Adrenal gland (tissue), 9 donors: ENCODE measurements at regions not wholly inside any gene's neighbourhood (a gene's known extent, or its start where the extent isn't known, plus 50 kb on each side); places are given as distances from the start of the nearest gene placed in this dataset.

Experiments used
- DNase-seq, 7 donors: peaks; one replicate each; pipeline ENCODE4 v3.0.0-alpha.2; 2019 to 2020
- H3K27ac ChIP-seq, 5 donors: fragments of 200-600 bp; sonication (generic) in 4 of 5; 1 replicate in 3 of 5; 2 replicates in 2 of 5; pipeline versions ENCODE4 v1.5.1 to v1.8.0; 2016 to 2020; ENCODE audit warnings: mild to moderate bottlenecking in 1 of 5
- H3K27me3 ChIP-seq: fragments of 200-600 bp; 2 replicates; pipeline ENCODE4 v1.8.0; 2021
- H3K36me3 ChIP-seq, 2 donors: fragments of 200-600 bp; replicated peaks in 1 of 2; 1 replicate in 1 of 2; 2 replicates in 1 of 2; pipeline versions ENCODE4 v1.5.1 to v1.8.0; 2018 to 2022
- H3K4me1 ChIP-seq, 2 donors: fragments of 200-600 bp; replicated peaks in 1 of 2; 1 replicate in 1 of 2; 2 replicates in 1 of 2; pipeline versions ENCODE4 v1.5.1 to v1.8.0; 2018 to 2021
- H3K4me3 ChIP-seq, 4 donors: fragments of 200-600 bp; sonication (generic) in 3 of 4; one replicate each; pipeline ENCODE4 v1.5.1; 2016 to 2018
- H3K9me3 ChIP-seq, 3 donors: fragments of 200-600 bp; sonication (generic) in 1 of 3; replicated peaks in 1 of 3; 1 replicate in 2 of 3; 2 replicates in 1 of 3; pipeline versions ENCODE4 v1.5.1 to v1.8.0; 2016 to 2021
- POLR2A ChIP-seq, 2 donors: fragments of 450-650 bp; IDR thresholded peaks; one replicate each; pipeline ENCODE4 v1.6.1; 2017; ENCODE audit warnings: antibody characterized with exemption in 2 of 2, mild to moderate bottlenecking in 2 of 2, moderate library complexity in 1 of 2
- WGBS, 4 donors: extraction: QIAGEN DNeasy Blood & Tissue Kit in 2 of 4; methylation state at CpG; one replicate each; pipeline versions ENCODE4 v1.1.5 to v1.1.7; 2013 to 2017; 5-methylcytosine and 5-hydroxymethylcytosine counted together
- intact Hi-C, 2 donors: fragments of 100-400 bp; cut with DNase I; formaldehyde crosslinking; loops; one replicate each; pipeline versions ENCODE4 v1.14.1 to v1.15.0; 2022 to 2023
- TF ChIP-seq, protein P1 (sequence below), 6 experiments: fragments of 450-650 bp in 4 of 6; fragments of 200-600 bp in 2 of 6; sonication (generic) in 1 of 6; IDR thresholded peaks; 1 replicate in 5 of 6; 2 replicates in 1 of 6; pipeline versions ENCODE4 v1.5.1 to v1.8.0; 2016 to 2021; ENCODE audit warnings: antibody characterized with exemption in 6 of 6, mild to moderate bottlenecking in 2 of 6, moderate library complexity in 1 of 6
- donor health status: healthy with polysubstance abuse.
- donor health status: Bipolar disorder and iron deficiency.
- donor health status: DM: yes; HTN: yes; CAD: no.
- donor health status: DM: no; HTN: no; CAD: no.
- donor health status: DM: no; HTN: no; CAD: no.

DNA sequence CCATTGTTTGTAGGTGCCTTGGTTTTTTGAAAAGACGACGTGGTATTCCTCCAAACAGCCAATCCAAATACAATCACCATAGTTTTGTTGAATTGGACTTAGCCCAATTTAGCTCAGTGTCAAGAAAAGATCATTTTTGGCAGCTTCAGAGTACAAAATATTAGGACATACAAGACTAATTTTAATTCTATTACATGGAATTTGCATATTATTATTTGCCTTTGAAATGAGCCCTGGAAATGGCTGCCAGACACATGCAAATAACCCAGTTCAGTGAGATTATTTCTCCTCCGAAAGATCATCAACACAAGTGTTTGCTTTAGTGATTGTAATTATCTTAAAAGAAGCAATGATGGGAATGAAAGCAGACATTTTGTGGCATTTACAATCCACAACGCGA lies 89.3 kb downstream of the PLK2 start:
- Histone ChIP-seq H3K9me3 (no peaks in the 10 kb centered on the region), H3K36me3 (no peaks in the 10 kb centered on the region), H3K4me1 (no peaks in the 10 kb centered on the region), H3K27ac (no peak overlapping the region), H3K27me3 (no peaks in the 10 kb centered on the region), H3K4me3 (no peak overlapping the region)
- DNase-seq, result no peak
- 77 to 88% (median 84%) methylated on average over 5 of the region's 5 CpGs for WGBS, 4 donors
- intact Hi-C loops, result no loop called here
- TF ChIP-seq POLR2A (IDR thresholded peaks at IDR 0.05), result no peak
- TF ChIP-seq, protein P1, sequence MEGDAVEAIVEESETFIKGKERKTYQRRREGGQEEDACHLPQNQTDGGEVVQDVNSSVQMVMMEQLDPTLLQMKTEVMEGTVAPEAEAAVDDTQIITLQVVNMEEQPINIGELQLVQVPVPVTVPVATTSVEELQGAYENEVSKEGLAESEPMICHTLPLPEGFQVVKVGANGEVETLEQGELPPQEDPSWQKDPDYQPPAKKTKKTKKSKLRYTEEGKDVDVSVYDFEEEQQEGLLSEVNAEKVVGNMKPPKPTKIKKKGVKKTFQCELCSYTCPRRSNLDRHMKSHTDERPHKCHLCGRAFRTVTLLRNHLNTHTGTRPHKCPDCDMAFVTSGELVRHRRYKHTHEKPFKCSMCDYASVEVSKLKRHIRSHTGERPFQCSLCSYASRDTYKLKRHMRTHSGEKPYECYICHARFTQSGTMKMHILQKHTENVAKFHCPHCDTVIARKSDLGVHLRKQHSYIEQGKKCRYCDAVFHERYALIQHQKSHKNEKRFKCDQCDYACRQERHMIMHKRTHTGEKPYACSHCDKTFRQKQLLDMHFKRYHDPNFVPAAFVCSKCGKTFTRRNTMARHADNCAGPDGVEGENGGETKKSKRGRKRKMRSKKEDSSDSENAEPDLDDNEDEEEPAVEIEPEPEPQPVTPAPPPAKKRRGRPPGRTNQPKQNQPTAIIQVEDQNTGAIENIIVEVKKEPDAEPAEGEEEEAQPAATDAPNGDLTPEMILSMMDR (IDR thresholded peaks at IDR 0.05), result no peak

DNA sequence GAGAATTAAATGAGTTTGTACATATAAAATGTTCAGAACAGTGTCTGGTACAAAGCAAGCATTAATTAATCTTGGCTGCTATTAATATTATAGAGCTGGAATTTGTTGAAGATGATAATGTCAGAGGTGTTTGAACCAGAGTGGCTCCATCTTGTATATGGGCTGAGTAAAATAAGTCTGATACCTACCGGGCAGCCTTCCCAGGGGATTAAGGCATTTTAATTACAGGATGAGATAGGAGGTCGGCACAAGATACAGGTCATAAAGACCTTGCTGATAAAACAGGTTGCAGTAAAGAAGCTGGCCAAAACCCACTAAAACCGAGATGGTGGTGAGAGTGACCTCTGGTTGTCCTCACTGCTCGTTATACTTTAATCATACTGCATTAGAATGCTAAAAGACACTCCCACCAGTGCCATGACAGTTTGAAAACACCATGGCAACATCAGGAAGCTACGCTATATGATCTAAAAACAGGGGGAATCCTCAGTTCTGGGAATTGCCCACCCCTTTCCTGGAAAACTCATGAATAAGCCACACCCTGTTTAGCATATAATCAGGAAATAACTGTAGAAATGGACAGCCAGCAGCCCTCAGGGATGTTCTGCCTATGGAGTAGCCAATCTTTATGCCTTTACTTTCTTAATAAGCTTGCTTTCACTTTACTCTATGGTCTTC lies 90.2 kb downstream of the PLK2 start:
- WGBS, 4 donors, result 56 to 67% (median 64%) methylated on average over 5 of the region's 5 CpGs
- intact Hi-C loops, result no loop called here
- TF ChIP-seq, protein P1 (IDR thresholded peaks at IDR 0.05), result no peak
- TF ChIP-seq POLR2A (IDR thresholded peaks at IDR 0.05), result no peak

DNA sequence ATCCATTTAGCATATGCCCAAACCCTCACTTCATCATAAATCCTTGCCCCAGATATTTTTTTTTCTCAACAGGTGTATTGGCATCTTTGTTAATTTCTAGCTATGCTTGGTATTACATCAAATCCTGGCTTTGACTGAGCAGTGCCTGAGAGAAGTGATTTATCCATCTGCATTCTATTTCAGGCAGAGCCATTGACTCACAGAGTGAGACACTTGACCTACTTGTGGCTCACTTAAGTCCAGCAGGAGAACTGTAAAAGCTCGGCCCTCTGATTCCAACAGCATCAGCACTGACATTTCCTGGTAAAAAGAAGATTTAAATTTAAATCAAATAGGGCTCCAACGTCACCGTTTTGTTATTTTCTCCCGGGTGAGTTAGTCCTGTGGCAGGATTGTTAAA lies 93.4 kb downstream of the PLK2 start:
- intact Hi-C loops, result no loop called here
- WGBS, 4 donors, result 44 to 60% (median 48%) methylated on average over 4 of the region's 4 CpGs
- TF ChIP-seq, protein P1 (IDR thresholded peaks at IDR 0.05), result no peak
- no peak for TF ChIP-seq POLR2A (IDR thresholded peaks at IDR 0.05)

More for the DNA sequence above, 90.2 kb downstream of the PLK2 start:
- Histone ChIP-seq H3K27ac (no peak overlapping the region), H3K4me1 (no peaks in the 10 kb centered on the region), H3K9me3 (no peaks in the 10 kb centered on the region), H3K36me3 (no peaks in the 10 kb centered on the region), H3K27me3 (no peaks in the 10 kb centered on the region), H3K4me3 (no peak overlapping the region)
- no peak for DNase-seq

DNA sequence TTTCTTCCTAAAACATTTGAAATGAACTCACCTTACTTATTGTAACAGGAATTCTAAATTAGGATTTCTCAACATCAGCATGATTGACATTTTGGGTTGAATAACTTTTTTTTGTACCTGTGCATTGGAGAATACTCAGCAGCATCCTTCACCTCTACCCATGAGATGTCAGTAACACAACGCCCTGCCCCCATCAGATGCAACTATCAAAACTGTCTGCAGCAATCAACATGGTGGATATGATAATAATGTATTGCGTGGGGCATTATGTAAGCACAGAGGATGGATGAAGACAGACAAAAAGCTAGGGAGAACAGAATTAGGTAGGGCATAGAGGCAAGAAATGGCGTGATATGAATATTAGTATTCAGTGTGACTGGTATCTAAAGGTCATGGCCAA lies 94.1 kb downstream of the PLK2 start:
- TF ChIP-seq, protein P1 (IDR thresholded peaks at IDR 0.05), result no peak
- TF ChIP-seq POLR2A (IDR thresholded peaks at IDR 0.05), result no peak
- Histone ChIP-seq H3K27me3 (no peaks in the 10 kb centered on the region), H3K4me1 (no peaks in the 10 kb centered on the region), H3K27ac (no peak overlapping the region), H3K4me3 (no peak overlapping the region), H3K36me3 (no peaks in the 10 kb centered on the region), H3K9me3 (no peaks in the 10 kb centered on the region)
- intact Hi-C loops, result no loop called here
- WGBS, 4 donors, result 46 to 69% (median 60%) methylated on average over 3 of the region's 3 CpGs
- DNase-seq, result no peak

More for the DNA sequence above, 93.4 kb downstream of the PLK2 start:
- Histone ChIP-seq H3K27me3 (no peaks in the 10 kb centered on the region), H3K36me3 (no peaks in the 10 kb centered on the region), H3K4me3 (no peak overlapping the region), H3K27ac (no peak overlapping the region), H3K9me3 (no peaks in the 10 kb centered on the region), H3K4me1 (no peaks in the 10 kb centered on the region)
- DNase-seq, result no peak
